Left forelimb (tissue), 1 donor: ENCODE measurements at regions not wholly inside any gene's neighbourhood (a gene's known extent, or its start where the extent isn't known, plus 50 kb on each side); places are given as distances from the start of the nearest gene placed in this dataset.

Source experiments
- DNase-seq: peaks from one replicate; pipeline ENCODE4 v3.0.0-alpha.2; 2018; ENCODE audit warnings: low spot score

GRCh38 chr5:106578736-106579135 is 1092.0 kb downstream of the EFNA5 start:
- no peak for DNase-seq

- no peak for DNase-seq
Measured at GRCh38 chr5:106574820-106575219, 1095.9 kb downstream of the EFNA5 start.

GRCh38 chr5:106566031-106566430 is 1104.7 kb downstream of the EFNA5 start:
- DNase-seq, result no peak

GRCh38 chr5:106545325-106545724 is 1125.4 kb downstream of the EFNA5 start:
- DNase-seq, result no peak

GRCh38 chr5:106543330-106543729 is 1127.4 kb downstream of the EFNA5 start:
- DNase-seq, result no peak

GRCh38 chr5:106530150-106530549 is 1140.6 kb downstream of the EFNA5 start:
- no peak for DNase-seq

GRCh38 chr5:106525438-106525837 is 1145.3 kb downstream of the EFNA5 start:
- no peak for DNase-seq

GRCh38 chr5:106523852-106524251 is 1146.9 kb downstream of the EFNA5 start:
- DNase-seq, result no peak

- no peak for DNase-seq
Measured at GRCh38 chr5:106522296-106522695, 1148.4 kb downstream of the EFNA5 start.

- no peak for DNase-seq
Measured at GRCh38 chr5:106521701-106522100, 1149.0 kb downstream of the EFNA5 start.

GRCh38 chr5:106510321-106510720 is 1160.4 kb downstream of the EFNA5 start:
- no peak for DNase-seq

GRCh38 chr5:106508894-106509293 is 1161.8 kb downstream of the EFNA5 start:
- no peak for DNase-seq

GRCh38 chr5:106493910-106494309 is 1176.8 kb downstream of the EFNA5 start:
- DNase-seq, result no peak

GRCh38 chr5:106489004-106489403 is 1181.7 kb downstream of the EFNA5 start:
- DNase-seq, result no peak

GRCh38 chr5:106488407-106488806 is 1182.3 kb downstream of the EFNA5 start:
- DNase-seq, result no peak

- DNase-seq, result no peak
Measured at GRCh38 chr5:106481374-106481773, 1189.4 kb downstream of the EFNA5 start.

- no peak for DNase-seq
Measured at GRCh38 chr5:106476630-106477029, 1194.1 kb downstream of the EFNA5 start.

- no peak for DNase-seq
Measured at GRCh38 chr5:106474066-106474465, 1196.7 kb downstream of the EFNA5 start.

GRCh38 chr5:106459541-106459940 is 1211.2 kb downstream of the EFNA5 start:
- no peak for DNase-seq

GRCh38 chr5:106454651-106455415 is 1215.9 kb downstream of the EFNA5 start:
- no peak for DNase-seq

- DNase-seq, result no peak
Measured at GRCh38 chr5:106454050-106454449, 1216.7 kb downstream of the EFNA5 start.

- no peak for DNase-seq
Measured at GRCh38 chr5:106451998-106452397, 1218.7 kb downstream of the EFNA5 start.

- DNase-seq, result no peak
Measured at GRCh38 chr5:106443746-106444145, 1227.0 kb downstream of the EFNA5 start.

GRCh38 chr5:106435185-106435584 is 1235.6 kb downstream of the EFNA5 start:
- DNase-seq, result no peak
